Heart left ventricle (tissue), 13 donors: ENCODE measurements at regions not wholly inside any gene's neighbourhood (a gene's known extent, or its start where the extent isn't known, plus 50 kb on each side); places are given as distances from the start of the nearest gene placed in this dataset.

Experiments
- POLR2A ChIP-seq, 2 donors: fragments of 450-650 bp; IDR thresholded peaks; one replicate each; pipeline ENCODE4 v1.6.1; 2017; ENCODE audit warnings: antibody characterized with exemption in 2 of 2, mild to moderate bottlenecking in 2 of 2, moderate library complexity in 2 of 2
- TF ChIP-seq, protein P1 (sequence below), 12 donors: fragments of 200-600 bp; sonication (generic) in 4 of 12; IDR thresholded peaks; one replicate each; pipeline versions ENCODE4 v1.5.0 to v1.8.0; 2018 to 2022; ENCODE audit warnings: antibody characterized with exemption in 12 of 12, mild to moderate bottlenecking in 5 of 12
- donor health status: ischemic (EF 13 %, LVEDD 7.1; RV severe dilation, severe dysfunction).
- donor health status: DM: no; HTN: yes; CAD: no.
- donor health status: DM: no; HTN: no; CAD: no.
- donor health status: ischemic (EF 25% LVEDD 6.9; RV normal size, moderate dysfunction).
- donor health status: ischemic (EF 25% LVEDD 5.7; RV mildly dilated, moderate dysfunction).
- donor health status: ischemic (EF 35%, LVEDD 5.7; RV mildly dilated, moderate dysfunction).
- donor health status: nonischemic (EF 11% LVEDD 7.7; RV severe dilation, severe dysfunction).
- donor health status: DM: yes; HTN: yes; CAD: no.
- donor health status: PGD.
- donor health status: ischemic (EF 29% LVEDD 5.4; RV normal size, mild dysfunction).
- donor health status: nonischemic (EF 23%, LVEDD 6.1; RV moderate dilation, normal function).

DNA sequence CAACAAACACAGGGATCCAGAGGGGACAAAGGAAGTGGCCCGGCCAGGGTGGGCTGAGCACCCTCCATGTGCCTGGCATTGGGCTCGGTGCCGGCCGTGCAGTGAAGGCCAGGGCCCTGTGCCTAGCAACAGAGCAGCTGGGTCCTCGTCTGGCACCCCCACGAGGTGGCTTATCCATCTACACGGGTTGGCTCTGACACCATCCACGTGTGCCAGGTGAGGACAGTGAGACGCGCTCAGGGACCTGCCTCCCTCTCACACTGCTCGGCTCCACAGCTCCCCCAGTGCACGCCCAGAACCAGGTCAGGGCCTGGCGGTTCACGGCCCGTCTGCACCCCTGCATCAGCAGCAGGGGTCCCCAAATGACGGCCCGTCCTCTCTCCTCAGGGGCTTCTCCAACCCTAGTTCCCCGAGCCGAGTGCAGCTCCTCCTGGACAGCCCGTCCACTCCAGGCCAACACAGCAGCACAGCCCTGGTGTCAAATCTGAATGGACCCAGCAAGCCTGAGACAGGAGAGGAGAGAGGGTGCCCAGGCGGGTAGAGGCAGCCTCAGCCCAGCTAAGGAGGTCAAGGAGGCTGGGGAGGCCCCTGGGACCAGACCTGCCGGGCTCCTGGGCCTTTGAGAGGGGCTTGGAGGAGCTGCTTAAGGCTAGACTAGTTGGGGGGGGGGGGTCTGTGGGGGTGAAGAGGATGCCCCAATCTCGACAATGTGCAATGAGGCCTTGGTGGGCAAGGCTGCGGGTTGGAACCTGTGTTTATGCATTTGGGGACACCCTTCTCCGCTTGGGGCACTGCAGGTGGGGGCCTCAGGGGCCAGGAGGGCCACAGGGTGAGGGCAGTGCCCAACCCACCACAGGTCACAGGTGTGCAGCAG is 113.6 kb downstream of the FAM53A start:
- TF ChIP-seq, protein P1, sequence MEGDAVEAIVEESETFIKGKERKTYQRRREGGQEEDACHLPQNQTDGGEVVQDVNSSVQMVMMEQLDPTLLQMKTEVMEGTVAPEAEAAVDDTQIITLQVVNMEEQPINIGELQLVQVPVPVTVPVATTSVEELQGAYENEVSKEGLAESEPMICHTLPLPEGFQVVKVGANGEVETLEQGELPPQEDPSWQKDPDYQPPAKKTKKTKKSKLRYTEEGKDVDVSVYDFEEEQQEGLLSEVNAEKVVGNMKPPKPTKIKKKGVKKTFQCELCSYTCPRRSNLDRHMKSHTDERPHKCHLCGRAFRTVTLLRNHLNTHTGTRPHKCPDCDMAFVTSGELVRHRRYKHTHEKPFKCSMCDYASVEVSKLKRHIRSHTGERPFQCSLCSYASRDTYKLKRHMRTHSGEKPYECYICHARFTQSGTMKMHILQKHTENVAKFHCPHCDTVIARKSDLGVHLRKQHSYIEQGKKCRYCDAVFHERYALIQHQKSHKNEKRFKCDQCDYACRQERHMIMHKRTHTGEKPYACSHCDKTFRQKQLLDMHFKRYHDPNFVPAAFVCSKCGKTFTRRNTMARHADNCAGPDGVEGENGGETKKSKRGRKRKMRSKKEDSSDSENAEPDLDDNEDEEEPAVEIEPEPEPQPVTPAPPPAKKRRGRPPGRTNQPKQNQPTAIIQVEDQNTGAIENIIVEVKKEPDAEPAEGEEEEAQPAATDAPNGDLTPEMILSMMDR (IDR thresholded peaks at IDR 0.05): no peak
- no peak for TF ChIP-seq POLR2A (IDR thresholded peaks at IDR 0.05)
